CD4-positive, alpha-beta T cell treated with Interferon gamma for 1 hour (primary cell): ENCODE measurements at regions not wholly inside any gene's neighbourhood (a gene's known extent, or its start where the extent isn't known, plus 50 kb on each side); places are given as distances from the start of the nearest gene placed in this dataset.

Source experiments
- DNase-seq: peaks from one replicate; pipeline ENCODE4 v3.0.0-alpha.2; 2020

DNA sequence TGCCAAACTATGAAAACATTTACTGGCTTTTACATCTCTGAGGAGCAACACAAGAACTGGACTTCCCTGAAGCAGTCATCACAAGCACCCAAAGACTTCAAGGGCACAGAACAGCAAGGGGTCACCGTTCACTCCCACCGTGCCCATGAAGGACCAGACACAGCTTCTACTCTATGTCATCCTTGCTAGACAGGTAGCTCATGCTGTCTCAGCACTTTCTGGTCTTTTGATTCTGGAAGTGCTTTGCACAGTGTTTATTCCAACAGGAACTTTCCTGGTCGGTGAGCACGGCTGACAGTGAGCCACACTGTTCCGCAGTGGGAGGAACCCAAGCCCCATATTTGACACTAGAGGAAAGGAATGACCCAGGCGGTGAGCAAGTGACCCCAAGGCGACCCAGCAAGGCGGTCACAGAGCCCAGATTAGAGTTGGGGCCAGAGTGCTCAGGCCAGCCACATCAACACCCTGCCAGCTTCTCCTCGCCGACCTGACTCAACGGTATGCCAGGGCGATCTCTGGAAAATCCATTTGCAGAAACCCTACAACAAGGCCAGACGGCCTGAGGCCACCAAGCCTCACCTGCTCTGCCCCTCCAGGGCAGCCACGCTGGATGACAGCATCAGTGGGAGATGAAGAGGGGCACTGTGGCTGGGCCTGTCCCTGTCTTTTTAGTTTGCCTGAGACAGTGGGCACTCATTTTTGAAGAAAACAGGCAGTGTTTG, 318.6 kb downstream of the TCERG1L start:
- DNase-seq: no peak

DNA sequence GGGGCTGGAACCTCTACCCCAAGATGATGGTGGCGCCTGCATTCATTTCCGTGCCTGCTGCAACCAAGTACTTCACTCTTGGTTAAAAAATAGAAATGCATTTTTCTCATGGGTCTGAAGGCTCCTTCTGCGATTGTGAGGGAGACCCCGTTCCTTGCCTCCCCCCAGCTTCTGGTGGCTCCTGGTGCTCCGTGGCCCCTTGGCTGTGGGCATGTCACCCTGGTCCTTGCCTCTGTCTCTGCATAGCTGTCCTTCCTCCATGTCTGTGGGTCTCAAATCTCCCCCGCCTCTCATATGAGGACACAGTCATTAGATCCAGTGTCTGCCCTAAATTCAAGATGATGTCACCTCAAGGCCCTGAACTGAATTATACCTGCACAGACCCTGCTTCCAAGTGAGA, 317.9 kb downstream of the TCERG1L start:
- DNase-seq: no peak

DNA sequence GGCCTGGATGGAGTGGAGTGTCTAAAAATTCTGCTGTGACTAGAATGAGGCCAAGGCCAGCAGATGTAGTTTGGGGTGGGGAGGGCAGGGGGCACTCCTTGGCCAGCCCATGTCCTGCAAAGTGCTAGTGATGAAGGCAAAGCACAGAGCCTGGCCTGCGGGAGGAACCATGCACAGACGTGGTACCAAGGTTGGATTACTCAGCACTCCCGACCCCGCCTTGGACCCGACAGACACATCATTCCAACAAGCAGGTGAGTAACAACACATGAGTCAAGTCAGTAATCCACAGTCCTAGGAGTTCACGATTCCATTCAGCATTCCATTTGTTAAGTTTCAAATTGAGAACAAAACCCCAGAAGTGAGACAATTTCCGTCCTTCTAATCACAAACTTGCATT, 317.3 kb downstream of the TCERG1L start:
- no peak for DNase-seq

DNA sequence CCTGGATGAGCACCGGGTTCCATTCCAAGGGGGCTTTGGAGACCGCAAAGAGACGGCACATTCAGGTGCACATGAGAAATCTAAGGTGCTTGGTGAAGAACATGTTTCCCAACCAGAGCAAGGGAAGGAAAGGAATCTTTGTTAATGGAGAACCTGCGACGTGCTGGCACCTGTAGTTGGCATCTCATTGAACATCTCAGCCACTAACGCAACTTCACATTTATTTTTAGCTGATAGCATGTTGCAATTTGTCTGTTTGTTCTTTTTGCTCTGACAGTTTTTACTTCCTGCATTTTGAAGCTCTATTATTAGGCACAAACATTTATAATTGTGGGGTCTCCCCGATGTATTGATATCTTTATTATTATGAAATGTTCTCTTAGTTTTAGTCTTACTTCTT, 316.7 kb downstream of the TCERG1L start:
- DNase-seq: no peak

DNA sequence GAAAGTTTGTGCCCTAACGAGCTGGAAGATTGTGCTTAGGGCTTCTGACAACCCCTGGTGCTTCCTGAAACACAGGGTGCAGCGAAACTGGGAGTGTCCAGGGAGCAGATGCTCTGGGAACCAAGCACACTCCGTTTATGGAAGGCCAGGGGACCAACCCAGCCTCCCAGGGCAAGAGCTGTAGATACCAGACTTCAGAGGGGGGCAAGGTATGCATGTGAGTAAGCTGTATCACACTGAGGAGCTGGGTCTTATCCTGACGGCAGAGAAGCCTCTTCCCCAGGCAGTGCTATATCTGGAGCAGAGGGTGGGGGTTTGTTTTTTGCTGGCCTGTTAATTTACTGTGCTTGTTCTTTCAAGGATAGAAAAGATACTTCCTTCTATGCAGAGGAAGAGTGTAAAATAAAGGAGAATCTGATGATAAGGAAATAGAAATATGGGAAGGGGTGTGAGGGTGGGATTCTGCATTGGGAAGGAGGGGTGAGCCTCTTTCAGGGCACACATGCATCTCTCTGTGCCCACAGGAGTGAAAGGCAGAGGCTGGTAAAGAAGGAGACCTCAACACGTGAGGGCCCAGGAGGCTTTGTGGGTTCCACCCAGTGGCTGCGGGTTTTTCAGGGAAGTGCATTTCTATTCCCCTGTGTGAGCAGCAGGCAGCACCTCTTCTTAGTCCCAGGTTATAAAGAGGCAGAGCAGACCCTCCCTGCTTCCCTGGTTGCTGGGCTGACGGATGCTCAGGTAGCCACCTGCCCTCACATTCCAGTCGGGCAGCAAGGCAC, 314.1 kb downstream of the TCERG1L start:
- DNase-seq: no peak

DNA sequence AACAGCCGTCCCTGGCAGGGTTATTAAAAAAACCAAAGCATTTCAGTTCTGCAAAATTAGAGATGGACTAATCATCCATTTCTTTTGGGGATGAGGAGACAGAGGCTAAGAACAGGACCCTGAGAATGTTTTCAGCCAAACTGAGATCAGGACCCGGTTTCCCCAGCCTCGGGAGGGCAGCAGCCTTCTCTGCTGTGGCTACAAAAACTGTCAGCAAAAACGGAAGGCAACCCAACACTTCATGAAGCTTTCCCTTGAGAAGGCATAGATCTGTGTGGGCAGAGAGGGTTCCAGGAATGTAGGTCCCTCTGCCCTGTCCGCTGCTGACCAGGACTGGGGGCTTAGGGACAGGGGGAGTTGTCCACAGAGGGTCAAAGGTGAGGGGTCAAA, 313.5 kb downstream of the TCERG1L start:
- no peak for DNase-seq

DNA sequence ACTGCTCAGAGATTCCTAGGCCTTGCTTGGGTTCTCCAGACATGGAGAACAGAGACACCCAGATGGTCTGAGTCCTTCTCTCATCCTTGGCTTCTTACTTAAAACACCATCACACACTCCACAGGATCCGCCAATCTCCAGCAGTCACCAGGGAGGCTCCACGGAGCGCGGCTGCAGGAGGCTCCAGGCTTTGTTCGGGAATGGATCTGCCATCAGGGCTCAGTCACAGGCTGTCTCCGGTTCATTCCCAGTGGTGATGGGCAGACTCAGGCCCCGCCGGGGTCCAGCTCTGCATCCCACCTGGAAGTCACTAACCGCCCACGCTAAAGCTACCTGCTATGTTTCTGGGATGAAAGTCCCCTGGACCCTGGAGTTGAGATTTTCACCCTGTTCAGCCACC, 312.9 kb downstream of the TCERG1L start:
- DNase-seq: no peak

DNA sequence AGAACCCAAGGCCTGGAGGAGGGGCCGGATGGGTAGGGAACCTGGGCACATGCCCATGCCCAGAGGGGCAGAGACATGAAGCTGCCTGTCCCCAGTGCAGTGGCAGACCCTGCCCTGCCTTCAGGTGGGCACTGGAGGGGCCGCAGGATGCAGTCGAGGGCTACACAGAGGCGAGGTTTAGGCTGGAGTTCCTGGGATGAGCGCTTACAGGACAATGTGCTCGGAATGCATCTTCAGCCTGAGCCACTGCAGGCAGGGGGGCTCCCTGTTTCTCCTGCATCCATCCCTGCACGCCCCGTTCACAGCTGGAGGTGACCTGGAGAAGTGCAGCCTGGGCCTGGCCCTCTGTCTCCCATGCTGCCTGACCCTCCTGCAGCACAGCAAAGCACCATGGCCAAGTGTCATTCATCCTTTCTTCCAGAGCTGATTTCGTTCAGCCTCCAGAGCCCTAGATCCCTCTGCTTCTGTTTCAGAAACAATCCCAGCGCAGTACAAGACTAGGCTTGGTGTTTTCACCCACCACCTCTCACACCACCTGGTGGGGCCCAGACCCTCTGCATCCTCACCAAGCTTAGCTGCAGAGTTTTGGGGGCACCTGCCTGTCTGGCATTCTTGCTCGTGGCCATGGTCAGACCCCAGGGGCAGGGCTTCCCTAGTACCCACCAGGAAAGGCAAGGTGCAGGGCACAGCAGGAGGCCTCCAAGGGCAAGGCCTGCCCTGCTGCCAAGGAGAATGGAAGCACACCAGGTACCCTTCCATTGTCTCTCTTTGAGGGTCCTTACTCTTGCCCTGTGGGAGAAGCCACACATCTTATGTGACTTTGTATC, 311.9 kb downstream of the TCERG1L start:
- no peak for DNase-seq

DNA sequence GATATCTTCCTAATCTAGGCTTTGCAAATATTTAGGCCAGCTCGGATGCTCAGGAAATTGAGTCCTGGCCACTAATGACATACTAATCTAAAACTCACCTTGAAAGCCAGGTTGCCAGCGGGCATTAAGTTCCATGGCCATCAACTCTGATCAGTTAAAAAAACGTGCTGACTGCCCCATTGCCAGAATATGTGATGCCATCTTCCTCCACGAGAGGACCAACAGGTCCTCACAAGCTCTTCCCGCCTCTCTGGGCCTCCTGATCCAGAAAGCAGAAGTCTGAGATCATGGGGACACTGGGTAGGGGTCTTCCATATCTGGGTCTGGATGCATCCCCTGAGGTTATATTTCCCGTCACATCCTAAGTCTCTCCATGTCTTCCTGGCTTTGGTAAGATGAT, 311.3 kb downstream of the TCERG1L start:
- no peak for DNase-seq

DNA sequence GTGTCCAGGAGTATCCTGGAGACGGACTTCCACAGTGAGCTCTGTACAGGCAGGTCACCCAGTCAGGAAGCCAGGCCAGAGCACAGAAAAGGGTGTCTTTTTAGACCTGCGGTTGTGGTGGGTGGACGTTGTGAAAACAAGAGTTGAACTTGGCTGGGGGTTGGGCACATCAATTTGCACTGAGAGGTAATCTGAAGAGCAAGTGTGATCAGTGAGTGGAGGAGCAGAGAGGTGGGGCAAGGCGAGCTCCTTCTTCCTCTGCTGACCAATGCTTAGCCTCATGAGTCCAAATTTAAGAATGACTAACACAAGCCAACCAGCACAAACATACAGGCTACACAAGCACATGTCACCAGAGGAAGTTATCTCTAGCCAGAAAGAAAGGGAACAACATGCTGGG, 310.8 kb downstream of the TCERG1L start:
- no peak for DNase-seq

DNA sequence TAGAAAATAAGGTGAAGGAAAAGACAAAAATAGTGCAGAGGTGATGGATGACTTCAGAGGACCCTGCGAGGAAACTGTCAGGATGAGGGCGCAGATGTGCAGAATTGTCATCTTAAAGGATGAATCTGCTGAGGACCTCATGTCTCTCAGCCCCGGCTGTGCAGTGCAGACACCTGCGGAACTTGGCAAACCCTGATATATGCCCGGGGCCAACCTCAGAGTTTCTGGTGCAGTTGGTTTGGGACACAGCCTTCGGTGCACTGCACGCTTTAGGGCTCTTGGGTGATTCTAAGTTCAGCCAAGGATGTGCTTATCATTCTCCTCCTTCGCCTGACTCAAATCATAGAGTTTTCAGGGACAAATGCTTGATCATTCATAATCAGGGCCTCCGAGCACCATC, 310.1 kb downstream of the TCERG1L start:
- no peak for DNase-seq

DNA sequence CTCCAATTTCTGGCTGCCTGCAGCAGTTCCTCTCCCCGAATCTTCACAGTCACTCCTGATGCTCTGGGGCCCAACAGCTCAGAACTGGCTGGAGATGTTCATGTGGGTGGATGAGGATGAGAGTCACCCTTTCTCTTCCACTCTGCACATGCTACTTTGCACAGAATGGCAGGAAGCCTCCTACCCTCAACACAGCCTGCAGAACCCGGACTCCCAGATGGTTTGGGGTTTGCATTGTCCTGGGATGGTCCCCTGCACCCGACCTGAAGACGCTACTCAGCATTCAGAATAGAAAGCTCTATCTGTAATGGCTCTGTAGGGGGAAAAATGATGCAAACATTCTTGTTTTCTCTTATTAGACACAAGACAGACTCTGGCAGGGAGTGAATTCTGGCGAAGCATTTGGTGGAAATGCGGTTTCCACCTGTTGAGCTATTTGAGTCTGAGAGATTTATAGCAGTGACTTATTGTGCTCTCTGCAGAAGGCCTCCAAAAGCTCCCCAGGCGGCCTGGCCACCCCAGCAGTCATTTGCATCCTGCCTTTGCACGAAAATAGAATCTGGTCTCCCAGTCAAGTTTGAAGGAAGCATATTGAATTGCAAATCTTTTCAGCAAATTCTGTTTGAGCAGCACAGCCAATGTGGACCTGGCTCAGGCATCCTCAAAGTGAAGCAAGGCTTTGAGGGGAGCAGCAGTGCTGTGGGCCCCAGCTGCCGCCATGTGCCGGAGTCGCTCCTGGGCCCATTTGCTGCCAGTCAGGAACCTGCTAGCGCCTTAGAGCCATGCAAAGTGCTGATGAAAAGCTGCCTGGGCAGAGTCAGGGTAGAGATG, 309.3 kb downstream of the TCERG1L start:
- no peak for DNase-seq

DNA sequence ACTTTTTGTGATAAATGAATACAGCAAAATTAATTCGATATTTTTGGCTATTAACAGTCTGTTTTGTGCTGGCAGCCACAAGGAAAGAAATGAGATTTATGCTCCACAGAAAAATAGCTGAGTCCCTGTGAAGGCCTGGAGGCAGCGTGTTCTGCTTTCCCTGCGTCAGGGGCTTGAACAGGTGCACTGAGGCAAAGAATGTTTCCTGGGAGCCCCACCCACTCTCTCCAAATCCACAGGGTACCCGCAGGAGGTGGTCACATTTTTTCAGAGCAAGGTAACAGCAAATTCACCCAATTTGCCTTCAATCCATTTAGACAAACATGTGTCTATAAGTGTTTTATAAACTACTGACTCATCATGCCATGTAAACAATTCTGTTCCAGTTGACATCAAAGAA, 308.1 kb downstream of the TCERG1L start:
- no peak for DNase-seq

DNA sequence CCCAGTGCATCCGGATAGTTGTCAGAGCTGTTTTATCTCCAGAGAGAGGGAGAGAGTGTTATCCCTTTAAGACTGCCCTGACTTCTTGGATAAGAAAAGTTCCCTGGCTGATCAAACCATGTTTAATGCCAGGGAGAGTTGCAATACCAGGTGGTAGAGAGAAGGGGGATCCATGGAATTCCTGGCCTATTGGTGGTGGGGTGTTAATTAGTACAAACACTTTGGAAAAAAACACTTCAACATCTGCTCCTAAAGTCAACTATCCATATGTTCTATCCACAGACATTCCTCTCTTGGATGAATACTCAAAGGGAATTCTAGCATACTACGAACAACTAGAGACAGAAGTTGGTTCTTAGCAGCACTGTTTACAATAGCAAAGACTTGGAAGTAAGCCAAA, 307.2 kb downstream of the TCERG1L start:
- DNase-seq: no peak

DNA sequence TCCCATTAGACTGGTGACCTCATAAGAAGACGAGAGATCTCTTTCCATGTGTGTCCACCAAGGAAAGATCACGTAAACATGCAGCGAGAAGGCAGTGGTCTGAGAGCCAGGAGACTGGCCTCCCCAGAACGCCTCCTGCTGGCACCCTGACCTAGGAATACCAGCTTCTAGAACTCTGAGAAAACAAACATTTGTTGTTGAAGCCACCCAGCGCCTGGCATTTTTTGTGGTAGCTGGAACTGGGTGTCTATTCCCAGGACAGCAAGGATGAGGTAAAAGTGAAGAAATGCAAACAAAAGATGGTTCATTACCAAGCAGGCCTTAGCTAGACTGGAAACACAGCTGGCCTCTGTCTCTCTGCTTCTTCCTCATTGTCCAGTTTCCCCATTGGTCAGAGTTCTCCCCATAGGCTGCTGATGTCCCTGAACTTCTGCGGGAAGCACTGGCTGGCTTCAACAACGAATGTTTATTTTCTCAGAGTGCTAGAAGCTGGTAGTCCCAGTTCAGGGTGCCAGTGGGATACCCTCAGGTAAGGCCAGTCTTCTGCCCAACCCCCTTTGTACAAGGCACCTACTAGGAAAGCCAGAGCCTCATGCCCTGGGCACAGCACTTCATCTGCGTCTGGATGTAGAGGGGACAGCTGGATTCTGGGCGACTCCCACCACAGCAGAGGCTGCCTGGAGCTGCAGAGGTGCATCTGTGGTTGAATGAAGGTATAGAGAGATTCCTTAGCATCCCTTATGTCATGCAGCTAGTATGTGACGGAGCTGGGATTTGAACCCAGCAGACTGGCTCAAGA, 304.9 kb downstream of the TCERG1L start:
- no peak for DNase-seq

DNA sequence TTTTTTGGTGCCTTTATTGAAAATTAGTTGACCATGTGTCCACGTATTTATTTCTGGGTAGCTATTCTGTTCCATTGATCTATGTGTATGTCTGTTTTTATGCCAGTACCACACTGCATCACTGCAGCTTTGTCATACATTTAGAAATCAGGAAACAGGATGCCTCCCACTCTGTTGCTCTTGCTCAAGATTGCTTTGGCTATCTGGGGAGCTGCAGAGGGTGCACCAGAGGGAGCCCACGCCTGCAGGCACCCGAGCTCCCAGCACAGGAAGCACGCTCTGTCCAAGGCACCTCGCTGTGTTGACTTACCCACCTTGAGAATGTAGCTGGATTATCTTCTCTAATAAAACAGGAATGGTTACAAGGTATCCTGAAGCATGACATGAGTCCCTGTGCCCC, 301.7 kb downstream of the TCERG1L start:
- DNase-seq: no peak

DNA sequence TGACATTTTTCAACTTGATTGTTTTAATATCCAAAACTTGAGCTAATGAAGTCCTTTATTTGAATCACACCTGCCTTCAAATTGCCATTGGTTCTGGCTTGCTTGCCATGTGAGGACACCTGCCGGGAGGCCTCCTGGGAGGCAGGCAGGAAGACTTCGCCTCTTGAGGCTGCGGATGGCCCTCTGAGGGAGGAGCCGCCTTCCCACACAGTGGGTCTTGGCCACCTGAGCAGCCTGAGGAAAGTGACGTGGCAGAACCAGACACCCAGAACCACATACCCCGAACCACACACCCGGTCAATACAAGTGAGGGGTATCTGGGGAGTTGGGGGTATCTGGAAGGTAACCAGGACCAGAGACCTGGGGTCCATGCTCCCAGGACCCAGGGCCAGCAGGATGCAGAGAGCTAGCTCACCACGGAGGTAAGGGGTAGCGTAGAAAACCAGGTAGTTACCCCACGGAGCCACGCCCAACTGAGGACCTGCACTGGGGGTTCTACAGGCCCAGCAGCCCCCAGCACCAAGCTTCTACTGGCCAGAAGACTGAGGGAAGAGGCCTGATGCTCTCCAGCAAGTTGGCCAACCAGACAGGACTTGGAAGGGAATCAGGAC, 300.5 kb downstream of the TCERG1L start:
- DNase-seq: no peak

DNA sequence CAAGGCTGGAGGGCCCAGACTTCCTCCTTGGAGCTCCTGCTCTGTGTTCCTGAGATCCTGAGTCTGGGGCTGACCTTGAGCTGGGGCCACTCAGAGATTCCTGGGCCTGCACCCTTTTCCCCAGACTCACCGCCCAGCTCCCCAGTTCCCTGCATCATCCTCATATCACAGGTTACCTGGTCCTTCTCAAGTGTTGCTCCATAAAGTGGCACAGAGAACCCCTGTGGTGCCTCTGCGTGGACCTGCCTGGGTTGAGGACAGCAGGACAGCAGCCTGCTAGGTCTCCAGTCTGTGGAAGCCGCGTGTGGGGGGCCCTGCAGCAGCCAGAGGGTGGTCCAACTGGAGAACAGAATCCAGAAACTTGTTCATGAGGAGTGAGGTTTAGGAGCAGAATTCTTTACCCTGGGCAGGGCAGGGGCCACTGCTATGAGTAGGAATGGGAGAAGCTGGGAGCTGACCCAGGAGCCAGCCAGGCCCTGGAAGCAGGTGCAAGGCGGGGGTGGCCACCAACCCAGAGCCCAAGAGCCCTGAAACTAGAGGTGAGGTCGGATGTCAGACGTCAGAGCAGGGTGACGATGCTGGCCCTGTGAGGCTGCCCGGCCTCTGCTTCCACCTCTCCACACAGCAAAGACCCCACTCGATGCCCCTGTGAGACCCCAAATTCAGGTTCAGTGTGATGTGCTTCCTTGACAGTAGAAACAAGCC, 299.4 kb downstream of the TCERG1L start:
- DNase-seq: no peak

DNA sequence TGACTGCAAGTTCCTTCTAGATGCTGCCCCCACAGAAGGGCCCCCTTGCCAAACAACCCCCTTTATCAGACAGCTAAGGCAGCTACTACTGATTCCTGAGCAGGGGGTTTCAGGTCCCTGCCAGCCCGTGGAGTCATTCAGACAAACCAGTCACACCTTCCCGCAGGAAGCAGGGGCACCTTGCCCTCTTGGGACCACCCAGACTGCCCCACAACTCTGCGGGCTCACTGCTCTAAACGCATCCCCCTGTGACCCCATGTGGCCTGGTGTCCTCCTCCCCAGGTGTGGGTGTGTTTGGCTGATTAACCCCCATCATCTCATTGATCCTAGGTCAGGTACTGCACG, 298.9 kb downstream of the TCERG1L start:
- no peak for DNase-seq

DNA sequence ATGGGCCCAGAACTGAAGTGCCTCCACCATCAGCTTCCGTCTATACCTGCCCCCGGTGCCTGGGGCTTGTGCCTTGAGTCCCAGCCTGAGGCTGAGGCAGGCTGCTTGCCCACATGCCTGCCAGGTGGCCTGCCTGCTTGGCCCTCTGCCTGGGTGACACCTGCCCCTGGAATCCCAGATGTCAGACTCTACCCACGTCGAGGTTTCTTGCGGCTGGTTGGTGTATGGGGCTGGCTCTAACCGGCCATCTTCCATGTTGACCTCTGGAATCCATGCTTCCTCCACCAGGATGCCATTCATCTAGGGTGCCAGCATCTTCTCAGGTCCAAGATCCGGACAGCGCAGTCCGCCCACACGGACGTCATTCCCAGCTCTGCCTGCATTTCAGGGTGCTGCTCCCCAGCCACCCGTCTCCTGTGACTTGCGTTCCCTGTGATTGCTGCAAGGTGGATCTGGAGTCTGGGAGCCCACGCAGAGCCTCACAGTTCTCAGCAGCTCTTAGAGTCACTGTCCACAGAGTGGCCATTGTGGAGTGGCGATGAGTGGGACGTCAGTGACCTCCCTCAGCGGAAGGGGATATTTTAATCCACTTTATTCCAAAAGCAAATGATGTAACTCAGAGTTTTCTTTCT, 298.1 kb downstream of the TCERG1L start:
- no peak for DNase-seq

DNA sequence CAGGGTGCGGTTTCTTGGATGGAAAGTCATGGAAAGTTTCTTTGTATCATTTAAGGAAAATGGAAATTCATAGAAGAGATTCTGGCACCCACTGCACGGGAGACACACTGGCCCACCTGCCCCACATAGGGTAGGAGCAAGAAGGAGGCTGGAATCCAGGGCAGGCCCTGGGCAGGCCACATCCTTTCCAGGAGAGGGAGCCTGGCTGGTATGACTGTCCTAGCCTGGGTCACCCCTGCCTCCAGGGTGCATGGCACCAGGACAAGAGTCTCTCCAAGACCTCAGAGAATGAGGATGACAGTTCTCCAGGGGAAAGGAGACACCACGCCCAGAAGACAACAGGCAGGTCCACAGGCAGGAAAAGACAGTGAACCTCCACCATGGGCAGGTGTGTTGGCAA, 297.2 kb downstream of the TCERG1L start:
- no peak for DNase-seq
